ENCODE measurements at regions not wholly inside any gene's neighbourhood (a gene's known extent, or its start where the extent isn't known, plus 50 kb on each side); places are given as distances from the start of the nearest gene placed in this dataset.
"Not testable (repeated sequence)": the region's sequence is repeated elsewhere in the genome, so short reads cannot be mapped to it uniquely, and the experiment has no call there.

GRCh38 chrX:147468600-147468999, 443.1 kb upstream of the FMR1 start:
- DNase-seq, result no peak

- peak; percentile 3 for DNase-seq
Measured at GRCh38 chrX:147476008-147476407, 435.7 kb upstream of the FMR1 start.

GRCh38 chrX:147478899-147479298, 432.8 kb upstream of the FMR1 start:
- DNase-seq, result no peak

GRCh38 chrX:147485207-147485606, 426.5 kb upstream of the FMR1 start:
- no peak for DNase-seq

- DNase-seq, result no peak
Measured at GRCh38 chrX:147494365-147494764, 417.4 kb upstream of the FMR1 start.

GRCh38 chrX:147498796-147499195, 412.9 kb upstream of the FMR1 start:
- DNase-seq, result no peak

GRCh38 chrX:147522981-147523380, 388.7 kb upstream of the FMR1 start:
- DNase-seq, result no peak

GRCh38 chrX:147533426-147533825, 378.3 kb upstream of the FMR1 start:
- no peak for DNase-seq

- no peak for DNase-seq
Measured at GRCh38 chrX:147537172-147537571, 374.5 kb upstream of the FMR1 start.

- DNase-seq, result not testable (repeated sequence)
Measured at GRCh38 chrX:147548023-147548422, 363.7 kb upstream of the FMR1 start.

- DNase-seq, result peak; percentile 14
Measured at GRCh38 chrX:147550217-147550616, 361.5 kb upstream of the FMR1 start.

- no peak for DNase-seq
Measured at GRCh38 chrX:147559191-147559590, 352.5 kb upstream of the FMR1 start.

GRCh38 chrX:147565237-147565636, 346.5 kb upstream of the FMR1 start:
- no peak for DNase-seq

- no peak for DNase-seq
Measured at GRCh38 chrX:147570483-147570882, 341.2 kb upstream of the FMR1 start.

- no peak for DNase-seq
Measured at GRCh38 chrX:147573266-147573665, 338.5 kb upstream of the FMR1 start.

GRCh38 chrX:147602176-147602696, 309.5 kb upstream of the FMR1 start:
- no peak for DNase-seq

- no peak for DNase-seq
Measured at GRCh38 chrX:147626605-147627004, 285.1 kb upstream of the FMR1 start.

GRCh38 chrX:147635186-147635585, 276.5 kb upstream of the FMR1 start:
- no peak for DNase-seq

GRCh38 chrX:147637190-147637589, 274.5 kb upstream of the FMR1 start:
- no peak for DNase-seq

GRCh38 chrX:147646949-147647723, 264.6 kb upstream of the FMR1 start:
- DNase-seq, result no peak

GRCh38 chrX:147675819-147676218, 235.9 kb upstream of the FMR1 start:
- no peak for DNase-seq

GRCh38 chrX:147679356-147680005, 232.2 kb upstream of the FMR1 start:
- no peak for DNase-seq

GRCh38 chrX:147680251-147680650, 231.5 kb upstream of the FMR1 start:
- DNase-seq, result no peak

GRCh38 chrX:147693511-147693910, 218.2 kb upstream of the FMR1 start:
- DNase-seq, result no peak

All from left kidney (tissue), 1 donor.